GM12874 (cell line): ENCODE measurements at regions not wholly inside any gene's neighbourhood (a gene's known extent, or its start where the extent isn't known, plus 50 kb on each side); places are given as distances from the start of the nearest gene placed in this dataset.

Source experiments
- TF ChIP-seq, protein P1 (sequence below): IDR thresholded peaks from 2 replicates; pipeline ENCODE4 v1.5.1; 2011; ENCODE audit warnings: low read depth, mild to moderate bottlenecking, control low read depth, low read length, moderate library complexity; ENCODE audit not compliant: insufficient read depth

DNA sequence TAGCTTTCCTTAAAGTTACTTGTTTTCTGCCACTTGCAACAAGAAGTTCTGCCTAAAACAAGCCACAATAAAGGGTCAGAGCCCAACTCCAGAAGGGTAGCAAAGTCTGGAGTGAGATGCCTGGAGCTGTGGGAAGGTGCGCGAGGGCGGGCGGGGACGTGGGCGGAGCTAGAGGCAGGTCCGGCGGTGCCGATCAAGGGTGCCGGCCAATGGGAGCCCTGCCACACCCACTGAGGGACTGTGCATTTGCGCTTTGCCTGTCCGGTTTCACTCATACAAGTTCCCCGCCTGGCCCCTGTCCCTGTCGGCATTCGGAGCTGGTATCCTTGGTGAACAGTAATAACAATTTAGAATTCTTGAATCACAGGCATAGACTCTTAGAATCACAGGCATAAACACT is 732.4 kb downstream of the MATN1 start:
- TF ChIP-seq, protein P1, sequence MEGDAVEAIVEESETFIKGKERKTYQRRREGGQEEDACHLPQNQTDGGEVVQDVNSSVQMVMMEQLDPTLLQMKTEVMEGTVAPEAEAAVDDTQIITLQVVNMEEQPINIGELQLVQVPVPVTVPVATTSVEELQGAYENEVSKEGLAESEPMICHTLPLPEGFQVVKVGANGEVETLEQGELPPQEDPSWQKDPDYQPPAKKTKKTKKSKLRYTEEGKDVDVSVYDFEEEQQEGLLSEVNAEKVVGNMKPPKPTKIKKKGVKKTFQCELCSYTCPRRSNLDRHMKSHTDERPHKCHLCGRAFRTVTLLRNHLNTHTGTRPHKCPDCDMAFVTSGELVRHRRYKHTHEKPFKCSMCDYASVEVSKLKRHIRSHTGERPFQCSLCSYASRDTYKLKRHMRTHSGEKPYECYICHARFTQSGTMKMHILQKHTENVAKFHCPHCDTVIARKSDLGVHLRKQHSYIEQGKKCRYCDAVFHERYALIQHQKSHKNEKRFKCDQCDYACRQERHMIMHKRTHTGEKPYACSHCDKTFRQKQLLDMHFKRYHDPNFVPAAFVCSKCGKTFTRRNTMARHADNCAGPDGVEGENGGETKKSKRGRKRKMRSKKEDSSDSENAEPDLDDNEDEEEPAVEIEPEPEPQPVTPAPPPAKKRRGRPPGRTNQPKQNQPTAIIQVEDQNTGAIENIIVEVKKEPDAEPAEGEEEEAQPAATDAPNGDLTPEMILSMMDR: no peak

DNA sequence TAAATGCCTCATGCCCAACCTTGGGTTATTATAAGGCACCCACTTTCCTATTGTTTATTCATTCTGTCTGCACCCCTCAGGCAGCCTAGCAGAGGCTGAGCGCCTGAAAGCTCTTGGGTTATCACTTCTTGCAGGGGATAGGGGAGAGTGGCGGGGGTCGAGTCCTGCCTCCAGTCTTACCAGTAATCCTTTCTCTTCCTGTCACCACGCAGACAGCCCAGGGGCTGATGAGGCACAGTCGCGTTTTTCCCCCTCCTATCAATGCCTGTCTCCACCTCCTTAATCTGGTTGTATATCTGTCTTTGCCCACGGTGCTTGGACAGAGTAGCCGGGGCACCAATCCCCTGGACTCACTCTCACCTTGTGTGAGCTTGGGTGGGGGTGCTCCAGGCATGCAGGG is 733.1 kb downstream of the MATN1 start:
- TF ChIP-seq, protein P1: no peak

GRCh38 chr1:29986986-29987385 is 736.4 kb downstream of the MATN1 start:
- TF ChIP-seq, protein P1: no peak

GRCh38 chr1:29985606-29985945 is 737.8 kb downstream of the MATN1 start:
- TF ChIP-seq, protein P1: no peak

GRCh38 chr1:29984862-29985605 is 738.4 kb downstream of the MATN1 start:
- TF ChIP-seq, protein P1: no peak

- TF ChIP-seq, protein P1: no peak
Observed at GRCh38 chr1:29984166-29984861, 739.1 kb downstream of the MATN1 start.

DNA sequence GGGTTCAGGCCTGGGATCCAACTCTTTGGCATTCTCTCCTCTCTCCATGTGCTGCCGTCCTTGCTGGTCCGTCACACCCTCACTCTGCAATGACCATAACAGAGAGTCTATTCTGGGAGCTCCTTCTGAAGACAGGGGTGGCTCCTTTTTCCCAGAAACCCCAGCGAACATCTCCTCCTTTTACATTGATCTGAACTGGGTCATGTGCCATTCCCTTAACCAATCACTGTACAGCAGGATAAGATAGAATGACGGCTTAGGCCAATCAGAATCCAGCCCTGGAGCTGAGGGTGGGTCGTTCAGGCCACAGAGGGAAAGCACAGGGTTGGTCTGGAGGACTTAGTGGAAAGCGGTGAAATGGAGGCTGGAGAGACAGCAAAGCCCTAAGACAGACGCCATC is 740.1 kb downstream of the MATN1 start:
- TF ChIP-seq, protein P1: no peak
